Mesendoderm (in vitro differentiated cells): ENCODE measurements at regions not wholly inside any gene's neighbourhood (a gene's known extent, or its start where the extent isn't known, plus 50 kb on each side); places are given as distances from the start of the nearest gene placed in this dataset.

Experiments used
- DNase-seq: peaks from one replicate; pipeline ENCODE4 v3.0.0; 2013
- H2AK5ac ChIP-seq: 2 replicates; pipeline ENCODE4 v1.6.1; 2013; ENCODE audit warnings: low read length, inconsistent platforms
- H2BK120ac ChIP-seq: 2 replicates; pipeline ENCODE4 v1.6.1; 2013; ENCODE audit warnings: low read depth, mild to moderate bottlenecking, low read length, moderate library complexity, mixed read lengths
- H2BK15ac ChIP-seq: replicated peaks from 2 replicates; pipeline ENCODE4 v1.6.1; 2013; ENCODE audit warnings: low read depth, mild to moderate bottlenecking, moderate library complexity
- H2BK5ac ChIP-seq: 2 replicates; pipeline ENCODE4 v1.6.1; 2013; ENCODE audit warnings: low read length, inconsistent platforms
- H3K18ac ChIP-seq: 2 replicates; pipeline ENCODE4 v1.6.1; 2013; ENCODE audit warnings: mild to moderate bottlenecking, low read length, mixed read lengths
- H3K23ac ChIP-seq: one replicate; pipeline ENCODE4 v1.6.1; 2013; ENCODE audit warnings: low read length
- H3K27ac ChIP-seq: 2 replicates; pipeline ENCODE4 v1.5.1; 2013; ENCODE audit warnings: low read depth, mild to moderate bottlenecking, inconsistent platforms, low read length, moderate library complexity
- H3K27me3 ChIP-seq: 2 replicates; pipeline ENCODE4 v1.6.1; 2013; ENCODE audit warnings: low read length, control low read depth, mild to moderate bottlenecking, inconsistent platforms; ENCODE audit not compliant: insufficient read depth, poor library complexity
- H3K36me3 ChIP-seq: 2 replicates; pipeline ENCODE4 v1.6.1; 2013; ENCODE audit warnings: low read length, inconsistent platforms; ENCODE audit not compliant: control insufficient read depth, insufficient read depth
- H3K4ac ChIP-seq: one replicate; pipeline ENCODE4 v1.6.1; 2013; ENCODE audit warnings: low read depth, mild to moderate bottlenecking, low read length, moderate library complexity
- H3K4me1 ChIP-seq: 2 replicates; pipeline ENCODE4 v1.6.1; 2013; ENCODE audit warnings: low read depth, low read length, inconsistent platforms; ENCODE audit not compliant: control insufficient read depth
- H3K4me2 ChIP-seq: 2 replicates; pipeline ENCODE4 v1.6.1; 2013; ENCODE audit warnings: low read length
- H3K4me3 ChIP-seq: 2 replicates; pipeline ENCODE4 v1.5.1; 2013; ENCODE audit warnings: mild to moderate bottlenecking, low read length
- H3K56ac ChIP-seq: one replicate; pipeline ENCODE4 v1.6.1; 2013; ENCODE audit warnings: low read length
- H3K79me1 ChIP-seq: 2 replicates; pipeline ENCODE4 v1.6.1; 2013; ENCODE audit warnings: low read length, inconsistent platforms
- H3K79me2 ChIP-seq: 2 replicates; pipeline ENCODE4 v1.6.1; 2013; ENCODE audit warnings: mild to moderate bottlenecking, low read length; ENCODE audit not compliant: control insufficient read depth, insufficient read depth
- H3K9ac ChIP-seq: 2 replicates; pipeline ENCODE4 v1.6.1; 2013; ENCODE audit warnings: low read length, inconsistent platforms
- H4K5ac ChIP-seq: one replicate; pipeline ENCODE4 v1.6.1; 2013; ENCODE audit warnings: low read length
- H4K8ac ChIP-seq: one replicate; pipeline ENCODE4 v1.6.1; 2013; ENCODE audit warnings: low read depth, mild to moderate bottlenecking, control low read depth, low read length, moderate library complexity
- WGBS: extraction: QIAGEN DNeasy Blood & Tissue Kit; methylation state at CpG from one replicate; pipeline ENCODE4 v1.1.7; 2013; ENCODE audit warnings: low lambda C conversion rate, missing lambda C conversion rate; ENCODE audit not compliant: insufficient coverage; ENCODE audit errors: extremely low coverage; 5-methylcytosine and 5-hydroxymethylcytosine counted together

- no peaks in the 10 kb centered on the region for H3K36me3 ChIP-seq
- H3K79me1 ChIP-seq = no peaks in the 10 kb centered on the region
- no peak overlapping the region for H3K23ac ChIP-seq
- H3K79me2 ChIP-seq = no peaks in the 10 kb centered on the region
- H2BK120ac ChIP-seq = no peak overlapping the region
- no peak overlapping the region for H3K4me3 ChIP-seq
- DNase-seq = no peak
- no peak overlapping the region for H4K5ac ChIP-seq
- no peak overlapping the region for H3K18ac ChIP-seq
- H3K9ac ChIP-seq = no peak overlapping the region
- H2BK5ac ChIP-seq = no peak overlapping the region
- H2AK5ac ChIP-seq = no peak overlapping the region
- no peak overlapping the region for H3K4me2 ChIP-seq
- no peaks in the 10 kb centered on the region for H3K4me1 ChIP-seq
- WGBS = no CpG with 5 or more reads among the region's 6 CpGs
- H3K4ac ChIP-seq = no peak overlapping the region
- no peak overlapping the region for H3K27ac ChIP-seq
- H3K27me3 ChIP-seq = no peaks in the 10 kb centered on the region
- H2BK15ac ChIP-seq = no peak overlapping the region
- no peak overlapping the region for H3K56ac ChIP-seq
- no peak overlapping the region for H4K8ac ChIP-seq
Observed at GRCh38 chr5:154559398-154560276, 81.6 kb upstream of the HAND1 start.

GRCh38 chr5:154557548-154557947, 79.5 kb upstream of the HAND1 start:
- Histone ChIP-seq H4K8ac (no peak overlapping the region), H3K4me3 (no peak overlapping the region), H3K23ac (no peak overlapping the region), H2AK5ac (no peak overlapping the region), H3K56ac (no peak overlapping the region), H4K5ac (no peak overlapping the region), H3K9ac (no peak overlapping the region), H3K18ac (no peak overlapping the region), H3K4ac (no peak overlapping the region), H3K4me2 (no peak overlapping the region), H2BK15ac (no peak overlapping the region), H3K36me3 (no peaks in the 10 kb centered on the region), H3K4me1 (no peaks in the 10 kb centered on the region), H3K79me1 (no peaks in the 10 kb centered on the region), H3K27ac (no peak overlapping the region), H2BK5ac (no peak overlapping the region), H3K27me3 (no peaks in the 10 kb centered on the region), H2BK120ac (no peak overlapping the region), H3K79me2 (no peaks in the 10 kb centered on the region)
- no peak for DNase-seq
- no CpG with 5 or more reads among the region's 1 CpG for WGBS

- no peak for DNase-seq
- Histone ChIP-seq H4K8ac (no peak overlapping the region), H3K36me3 (no peaks in the 10 kb centered on the region), H3K79me1 (no peaks in the 10 kb centered on the region), H3K9ac (no peak overlapping the region), H3K4me2 (no peak overlapping the region), H3K56ac (no peak overlapping the region), H3K18ac (no peak overlapping the region), H2BK120ac (no peak overlapping the region), H3K27me3 (no peaks in the 10 kb centered on the region), H3K4me3 (no peak overlapping the region), H3K4ac (no peak overlapping the region), H2BK5ac (no peak overlapping the region), H2BK15ac (no peak overlapping the region), H3K79me2 (no peaks in the 10 kb centered on the region), H3K4me1 (no peaks in the 10 kb centered on the region), H2AK5ac (no peak overlapping the region), H3K23ac (no peak overlapping the region), H3K27ac (no peak overlapping the region), H4K5ac (no peak overlapping the region)
- WGBS = no CpG with 5 or more reads among the region's 1 CpG
Observed at GRCh38 chr5:154547551-154547950, 69.5 kb upstream of the HAND1 start.

GRCh38 chr5:154546719-154547118, 68.7 kb upstream of the HAND1 start:
- Histone ChIP-seq H3K79me2 (no peaks in the 10 kb centered on the region), H3K56ac (no peak overlapping the region), H3K4me3 (no peak overlapping the region), H3K36me3 (no peaks in the 10 kb centered on the region), H3K18ac (no peak overlapping the region), H3K4ac (no peak overlapping the region), H3K4me2 (no peak overlapping the region), H2BK5ac (no peak overlapping the region), H3K23ac (no peak overlapping the region), H3K79me1 (no peaks in the 10 kb centered on the region), H3K9ac (no peak overlapping the region), H4K5ac (no peak overlapping the region), H4K8ac (no peak overlapping the region), H2AK5ac (no peak overlapping the region), H2BK120ac (no peak overlapping the region), H2BK15ac (no peak overlapping the region), H3K4me1 (peaks cover 3% of the 10 kb centered on the region), H3K27me3 (no peaks in the 10 kb centered on the region), H3K27ac (no peak overlapping the region)
- DNase-seq = no peak
- WGBS = no CpG with 5 or more reads among the region's 5 CpGs

- no peak overlapping the region for H2BK5ac ChIP-seq
- no peak overlapping the region for H3K56ac ChIP-seq
- H3K79me2 ChIP-seq = no peaks in the 10 kb centered on the region
- DNase-seq = no peak
- peaks cover 3% of the 10 kb centered on the region for H3K4me1 ChIP-seq
- H2BK15ac ChIP-seq = no peak overlapping the region
- H4K5ac ChIP-seq = no peak overlapping the region
- no peak overlapping the region for H4K8ac ChIP-seq
- no peaks in the 10 kb centered on the region for H3K27me3 ChIP-seq
- no CpG with 5 or more reads among the region's 3 CpGs for WGBS
- H3K4ac ChIP-seq = no peak overlapping the region
- H2BK120ac ChIP-seq = no peak overlapping the region
- no peak overlapping the region for H2AK5ac ChIP-seq
- H3K9ac ChIP-seq = no peak overlapping the region
- H3K4me2 ChIP-seq = no peak overlapping the region
- H3K36me3 ChIP-seq = no peaks in the 10 kb centered on the region
- H3K18ac ChIP-seq = no peak overlapping the region
- no peaks in the 10 kb centered on the region for H3K79me1 ChIP-seq
- no peak overlapping the region for H3K27ac ChIP-seq
- no peak overlapping the region for H3K4me3 ChIP-seq
- H3K23ac ChIP-seq = no peak overlapping the region
Observed at GRCh38 chr5:154544646-154545045, 66.6 kb upstream of the HAND1 start.

- Histone ChIP-seq H3K4me2 (no peak overlapping the region), H3K56ac (no peak overlapping the region), H3K79me2 (no peaks in the 10 kb centered on the region), H3K9ac (no peak overlapping the region), H4K8ac (no peak overlapping the region), H3K4me1 (peaks cover 3% of the 10 kb centered on the region), H3K4me3 (no peak overlapping the region), H2AK5ac (no peak overlapping the region), H3K36me3 (no peaks in the 10 kb centered on the region), H2BK120ac (no peak overlapping the region), H4K5ac (no peak overlapping the region), H2BK15ac (no peak overlapping the region), H3K27ac (no peak overlapping the region), H2BK5ac (no peak overlapping the region), H3K27me3 (no peaks in the 10 kb centered on the region), H3K23ac (no peak overlapping the region), H3K4ac (no peak overlapping the region), H3K79me1 (no peaks in the 10 kb centered on the region), H3K18ac (no peak overlapping the region)
- no CpG with 5 or more reads among the region's 5 CpGs for WGBS
- no peak for DNase-seq
Observed at GRCh38 chr5:154543380-154543779, 65.4 kb upstream of the HAND1 start.
